ENCODE measurements at regions not wholly inside any gene's neighbourhood (a gene's known extent, or its start where the extent isn't known, plus 50 kb on each side); places are given as distances from the start of the nearest gene placed in this dataset.

DNA sequence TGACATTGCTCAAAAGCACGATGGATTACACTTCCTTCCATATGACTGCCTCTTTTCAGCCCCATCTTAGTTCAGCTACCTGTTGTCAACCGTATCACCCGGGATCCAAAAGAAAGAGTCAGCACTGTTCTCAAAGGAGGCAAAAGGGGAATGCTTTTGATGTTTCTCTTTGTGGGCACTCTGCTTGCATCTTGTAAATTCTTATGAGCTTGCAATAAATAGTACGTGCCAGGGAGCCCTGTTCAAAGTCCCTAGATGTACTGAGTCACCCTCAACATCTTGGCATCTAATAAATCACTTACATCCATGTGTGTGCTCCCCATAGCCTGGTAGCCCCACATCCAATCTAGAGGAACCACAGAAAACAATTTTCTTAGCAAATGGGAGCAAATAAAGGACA, 256.9 kb downstream of the SUCLG1 start:
- TF ChIP-seq CTCF (IDR thresholded peaks at IDR 0.05) (no peak), POLR2A (IDR thresholded peaks at IDR 0.05) (no peak)

Measured in heart left ventricle (tissue), 13 donors.